K562 (cell line): ENCODE measurements at regions not wholly inside any gene's neighbourhood (a gene's known extent, or its start where the extent isn't known, plus 50 kb on each side); places are given as distances from the start of the nearest gene placed in this dataset.

Source experiments
- ADNP ChIP-seq: fragments of 200-800 bp; sonication (Bioruptor generic); IDR thresholded peaks from 2 replicates; pipeline ENCODE4 v1.6.1; 2016; ENCODE audit warnings: missing genetic modification characterization, missing compliant biosample characterization
- NONO ChIP-seq, 2 experiments: fragments of 200-400 bp in 1 of 2; fragments of 450-650 bp in 1 of 2; formaldehyde crosslinking in 1 of 2; IDR thresholded peaks; 2 replicates each; pipeline ENCODE4 v1.6.1; 2017; ENCODE audit warnings: low read depth in 2 of 2, mild to moderate bottlenecking in 2 of 2, moderate library complexity in 2 of 2, low read length in 1 of 2
- RAD51 ChIP-seq: fragments of 450-650 bp; IDR thresholded peaks from 2 replicates; pipeline ENCODE4 v1.7.1; 2016; ENCODE audit warnings: low read depth, mild to moderate bottlenecking, borderline replicate concordance
- RNF219 ChIP-seq: fragments of 250-450 bp; sonication (Bioruptor Pico); IDR thresholded peaks from 2 replicates; pipeline ENCODE4 v1.5.0; 2022; ENCODE audit warnings: mild to moderate bottlenecking
- ZBTB17 ChIP-seq: fragments of 450-650 bp; formaldehyde crosslinking; IDR thresholded peaks from 2 replicates; pipeline ENCODE4 v1.4.0; 2020; ENCODE audit warnings: mild to moderate bottlenecking
- ZNF239 ChIP-seq: fragments of 250-450 bp; sonication (Bioruptor Pico); IDR thresholded peaks from 2 replicates; pipeline ENCODE4 v1.4.0; 2020; ENCODE audit warnings: mild to moderate bottlenecking
- ZNF280B ChIP-seq: fragments of 250-450 bp; sonication (Bioruptor Pico); IDR thresholded peaks from 2 replicates; pipeline ENCODE4 v1.5.1; 2021; ENCODE audit warnings: mild to moderate bottlenecking
- ZNF584 ChIP-seq: fragments of 200-800 bp; sonication (Bioruptor generic); IDR thresholded peaks from 2 replicates; pipeline ENCODE4 v1.6.1; 2016; ENCODE audit warnings: low read depth, mild to moderate bottlenecking, missing genetic modification characterization, missing compliant biosample characterization
- ZNF644 ChIP-seq: fragments of 200-800 bp; sonication (Bioruptor generic); IDR thresholded peaks from 2 replicates; pipeline ENCODE4 v1.6.1; 2016; ENCODE audit warnings: low read depth, missing genetic modification characterization, missing compliant biosample characterization
- TF ChIP-seq, protein P1 (sequence below): fragments of 200-600 bp; sonication (generic); IDR thresholded peaks from one replicate; pipeline ENCODE4 v1.6.1; 2012; ENCODE audit warnings: mild to moderate bottlenecking, low read depth, low read length, inconsistent platforms

DNA sequence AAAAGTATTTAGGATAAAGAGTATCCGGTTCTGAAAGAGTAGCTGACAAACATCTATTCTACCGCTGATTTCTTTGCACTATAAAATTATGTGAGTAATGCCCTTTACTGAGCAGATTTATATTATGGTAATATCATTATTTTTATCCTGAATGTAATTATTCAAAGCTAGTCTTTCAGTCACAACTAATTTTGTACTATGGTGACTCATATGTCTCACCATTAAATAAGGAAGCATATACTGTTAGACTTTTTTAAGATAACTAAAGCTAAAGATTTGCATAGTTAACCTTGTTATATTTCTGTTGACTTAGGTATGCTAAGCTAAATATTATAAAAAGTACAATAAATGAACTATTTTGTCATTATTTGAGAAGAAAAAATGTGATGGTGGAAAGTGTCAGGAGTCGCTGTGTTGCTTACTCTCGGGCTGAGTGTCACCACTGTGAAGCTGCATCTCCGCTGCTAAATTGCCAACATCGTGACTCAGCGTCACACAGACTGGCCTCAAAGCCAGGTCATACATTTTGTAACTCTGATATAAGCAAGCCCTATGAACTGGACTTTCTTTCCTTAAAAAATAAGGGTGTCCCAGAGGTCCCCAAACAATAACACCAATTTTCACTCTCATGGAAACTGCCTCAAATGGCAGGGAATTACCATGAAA lies 69.1 kb upstream of the SSTR1 start (continued):
- TF ChIP-seq ADNP (tag): no peak
- no peak for TF ChIP-seq ZNF239 (CRISPR knock-in tag)
- no peak for TF ChIP-seq ZBTB17
- no peak for TF ChIP-seq ZNF584 (CRISPR knock-in tag)
- TF ChIP-seq, protein P1, sequence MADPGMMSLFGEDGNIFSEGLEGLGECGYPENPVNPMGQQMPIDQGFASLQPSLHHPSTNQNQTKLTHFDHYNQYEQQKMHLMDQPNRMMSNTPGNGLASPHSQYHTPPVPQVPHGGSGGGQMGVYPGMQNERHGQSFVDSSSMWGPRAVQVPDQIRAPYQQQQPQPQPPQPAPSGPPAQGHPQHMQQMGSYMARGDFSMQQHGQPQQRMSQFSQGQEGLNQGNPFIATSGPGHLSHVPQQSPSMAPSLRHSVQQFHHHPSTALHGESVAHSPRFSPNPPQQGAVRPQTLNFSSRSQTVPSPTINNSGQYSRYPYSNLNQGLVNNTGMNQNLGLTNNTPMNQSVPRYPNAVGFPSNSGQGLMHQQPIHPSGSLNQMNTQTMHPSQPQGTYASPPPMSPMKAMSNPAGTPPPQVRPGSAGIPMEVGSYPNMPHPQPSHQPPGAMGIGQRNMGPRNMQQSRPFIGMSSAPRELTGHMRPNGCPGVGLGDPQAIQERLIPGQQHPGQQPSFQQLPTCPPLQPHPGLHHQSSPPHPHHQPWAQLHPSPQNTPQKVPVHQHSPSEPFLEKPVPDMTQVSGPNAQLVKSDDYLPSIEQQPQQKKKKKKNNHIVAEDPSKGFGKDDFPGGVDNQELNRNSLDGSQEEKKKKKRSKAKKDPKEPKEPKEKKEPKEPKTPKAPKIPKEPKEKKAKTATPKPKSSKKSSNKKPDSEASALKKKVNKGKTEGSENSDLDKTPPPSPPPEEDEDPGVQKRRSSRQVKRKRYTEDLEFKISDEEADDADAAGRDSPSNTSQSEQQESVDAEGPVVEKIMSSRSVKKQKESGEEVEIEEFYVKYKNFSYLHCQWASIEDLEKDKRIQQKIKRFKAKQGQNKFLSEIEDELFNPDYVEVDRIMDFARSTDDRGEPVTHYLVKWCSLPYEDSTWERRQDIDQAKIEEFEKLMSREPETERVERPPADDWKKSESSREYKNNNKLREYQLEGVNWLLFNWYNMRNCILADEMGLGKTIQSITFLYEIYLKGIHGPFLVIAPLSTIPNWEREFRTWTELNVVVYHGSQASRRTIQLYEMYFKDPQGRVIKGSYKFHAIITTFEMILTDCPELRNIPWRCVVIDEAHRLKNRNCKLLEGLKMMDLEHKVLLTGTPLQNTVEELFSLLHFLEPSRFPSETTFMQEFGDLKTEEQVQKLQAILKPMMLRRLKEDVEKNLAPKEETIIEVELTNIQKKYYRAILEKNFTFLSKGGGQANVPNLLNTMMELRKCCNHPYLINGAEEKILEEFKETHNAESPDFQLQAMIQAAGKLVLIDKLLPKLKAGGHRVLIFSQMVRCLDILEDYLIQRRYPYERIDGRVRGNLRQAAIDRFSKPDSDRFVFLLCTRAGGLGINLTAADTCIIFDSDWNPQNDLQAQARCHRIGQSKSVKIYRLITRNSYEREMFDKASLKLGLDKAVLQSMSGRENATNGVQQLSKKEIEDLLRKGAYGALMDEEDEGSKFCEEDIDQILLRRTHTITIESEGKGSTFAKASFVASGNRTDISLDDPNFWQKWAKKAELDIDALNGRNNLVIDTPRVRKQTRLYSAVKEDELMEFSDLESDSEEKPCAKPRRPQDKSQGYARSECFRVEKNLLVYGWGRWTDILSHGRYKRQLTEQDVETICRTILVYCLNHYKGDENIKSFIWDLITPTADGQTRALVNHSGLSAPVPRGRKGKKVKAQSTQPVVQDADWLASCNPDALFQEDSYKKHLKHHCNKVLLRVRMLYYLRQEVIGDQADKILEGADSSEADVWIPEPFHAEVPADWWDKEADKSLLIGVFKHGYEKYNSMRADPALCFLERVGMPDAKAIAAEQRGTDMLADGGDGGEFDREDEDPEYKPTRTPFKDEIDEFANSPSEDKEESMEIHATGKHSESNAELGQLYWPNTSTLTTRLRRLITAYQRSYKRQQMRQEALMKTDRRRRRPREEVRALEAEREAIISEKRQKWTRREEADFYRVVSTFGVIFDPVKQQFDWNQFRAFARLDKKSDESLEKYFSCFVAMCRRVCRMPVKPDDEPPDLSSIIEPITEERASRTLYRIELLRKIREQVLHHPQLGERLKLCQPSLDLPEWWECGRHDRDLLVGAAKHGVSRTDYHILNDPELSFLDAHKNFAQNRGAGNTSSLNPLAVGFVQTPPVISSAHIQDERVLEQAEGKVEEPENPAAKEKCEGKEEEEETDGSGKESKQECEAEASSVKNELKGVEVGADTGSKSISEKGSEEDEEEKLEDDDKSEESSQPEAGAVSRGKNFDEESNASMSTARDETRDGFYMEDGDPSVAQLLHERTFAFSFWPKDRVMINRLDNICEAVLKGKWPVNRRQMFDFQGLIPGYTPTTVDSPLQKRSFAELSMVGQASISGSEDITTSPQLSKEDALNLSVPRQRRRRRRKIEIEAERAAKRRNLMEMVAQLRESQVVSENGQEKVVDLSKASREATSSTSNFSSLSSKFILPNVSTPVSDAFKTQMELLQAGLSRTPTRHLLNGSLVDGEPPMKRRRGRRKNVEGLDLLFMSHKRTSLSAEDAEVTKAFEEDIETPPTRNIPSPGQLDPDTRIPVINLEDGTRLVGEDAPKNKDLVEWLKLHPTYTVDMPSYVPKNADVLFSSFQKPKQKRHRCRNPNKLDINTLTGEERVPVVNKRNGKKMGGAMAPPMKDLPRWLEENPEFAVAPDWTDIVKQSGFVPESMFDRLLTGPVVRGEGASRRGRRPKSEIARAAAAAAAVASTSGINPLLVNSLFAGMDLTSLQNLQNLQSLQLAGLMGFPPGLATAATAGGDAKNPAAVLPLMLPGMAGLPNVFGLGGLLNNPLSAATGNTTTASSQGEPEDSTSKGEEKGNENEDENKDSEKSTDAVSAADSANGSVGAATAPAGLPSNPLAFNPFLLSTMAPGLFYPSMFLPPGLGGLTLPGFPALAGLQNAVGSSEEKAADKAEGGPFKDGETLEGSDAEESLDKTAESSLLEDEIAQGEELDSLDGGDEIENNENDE: no peak
- no peak for TF ChIP-seq RAD51
- TF ChIP-seq ZNF280B (CRISPR knock-in tag): no peak
- TF ChIP-seq RNF219 (CRISPR knock-in tag): no peak
- no peak for TF ChIP-seq ZNF644
- no peak for TF ChIP-seq NONO (IDR thresholded peaks at IDR 0.05; ENCODE audit: low read depth in 2 of 2, low read length in 1 of 2)
